ENCODE measurements at regions not wholly inside any gene's neighbourhood (a gene's known extent, or its start where the extent isn't known, plus 50 kb on each side); places are given as distances from the start of the nearest gene placed in this dataset.
A peak's percentile ranks its signal among the peaks of the same experiment; 100 is the strongest.

GRCh38 chr1:81408419-81408818, 392.3 kb upstream of the ADGRL2 start:
- no peaks in the 10 kb centered on the region for H3K9me3 ChIP-seq
- no peak overlapping the region for H3K27ac ChIP-seq
- H3K4me3 ChIP-seq: no peak overlapping the region
- no peaks in the 10 kb centered on the region for H3K36me3 ChIP-seq
- no peaks in the 10 kb centered on the region for H3K4me1 ChIP-seq
- intact Hi-C loops (cut with DNase I; ENCODE audit: low total_unique reads): no loop called here
- 88 to 94% (median 92%) methylated on average over 6 of the region's 6 CpGs for WGBS, 5 donors
- DNase-seq: no peak
- no peaks in the 10 kb centered on the region for H3K27me3 ChIP-seq (replicated peaks in 1 of 7)
- TF ChIP-seq CTCF (IDR thresholded peaks at IDR 0.05 in 8 of 11, conservative IDR thresholded peaks at IDR 0.05 in 3 of 11): no peak

DNA sequence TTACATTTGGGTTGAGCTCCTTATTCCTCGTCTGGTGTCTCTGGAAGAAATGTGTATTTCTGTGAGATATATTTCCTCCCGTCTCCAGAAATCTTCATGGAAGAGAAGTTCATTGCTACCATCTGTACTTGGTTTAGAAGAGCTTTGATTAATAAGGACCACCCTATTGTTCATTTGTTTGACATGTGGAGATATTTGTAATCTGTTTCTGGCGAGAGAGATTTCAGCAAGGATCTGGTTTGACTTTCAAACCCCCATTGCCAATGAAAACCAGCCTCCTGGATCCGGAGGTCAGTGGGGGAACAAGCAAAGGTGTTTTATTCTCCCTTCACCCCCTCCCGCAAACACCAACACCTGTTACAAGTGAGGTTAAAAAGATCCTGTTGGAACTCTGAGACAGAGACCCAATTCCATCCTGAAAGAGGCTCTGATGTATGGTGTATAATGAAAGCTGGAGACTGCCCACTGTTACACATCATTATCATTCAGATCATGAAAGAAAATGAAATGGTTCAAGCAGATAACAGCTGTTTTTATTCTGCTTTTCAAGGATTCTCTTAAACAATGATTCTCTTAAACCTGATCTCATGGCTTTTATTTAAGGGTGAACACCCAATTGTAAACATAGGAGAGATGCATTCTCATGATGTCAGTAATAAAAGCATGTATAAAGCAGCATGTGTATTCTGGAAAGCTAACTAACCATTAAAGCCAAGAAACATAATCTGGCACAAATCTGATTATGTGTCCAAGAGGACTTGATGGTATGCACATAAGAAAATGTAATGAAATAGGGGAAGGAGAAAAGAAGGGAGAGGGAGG, 393.5 kb upstream of the ADGRL2 start:
- 81 to 88% (median 86%) methylated on average over 5 of the region's 5 CpGs for WGBS, 5 donors
- no peaks in the 10 kb centered on the region for H3K27me3 ChIP-seq (replicated peaks in 1 of 7)
- TF ChIP-seq CTCF (IDR thresholded peaks at IDR 0.05 in 8 of 11, conservative IDR thresholded peaks at IDR 0.05 in 3 of 11) (no peak), POLR2A (IDR thresholded peaks at IDR 0.05) (no peak), POLR2AphosphoS5 (IDR thresholded peaks at IDR 0.05) (no peak)
- H3K27ac ChIP-seq: peak overlapping the region in 4 of 8 donors; percentile 3 to 55 (median 24)
- H3K4me1 ChIP-seq: no peaks in the 10 kb centered on the region
- H3K36me3 ChIP-seq: no peaks in the 10 kb centered on the region
- no peak overlapping the region for H3K4me3 ChIP-seq
- no peaks in the 10 kb centered on the region for H3K9me3 ChIP-seq
- no peak for DNase-seq
- intact Hi-C loops (cut with DNase I; ENCODE audit: low total_unique reads): no loop called here

- Histone ChIP-seq H3K9me3 (no peaks in the 10 kb centered on the region), H3K36me3 (no peaks in the 10 kb centered on the region), H3K27ac (peak overlapping the region in 4 of 8 donors; percentile 3 to 55 (median 24)), H3K4me1 (no peaks in the 10 kb centered on the region), H3K4me3 (no peak overlapping the region), H3K27me3 (replicated peaks in 1 of 7) (no peaks in the 10 kb centered on the region)
- 65 to 73% (median 67%) methylated on average over 8 of the region's 8 CpGs for WGBS, 5 donors
- intact Hi-C loops (cut with DNase I; ENCODE audit: low total_unique reads): no loop called here
- DNase-seq: no peak
- TF ChIP-seq CTCF (IDR thresholded peaks at IDR 0.05 in 8 of 11, conservative IDR thresholded peaks at IDR 0.05 in 3 of 11) (no peak), POLR2A (IDR thresholded peaks at IDR 0.05) (no peak), POLR2AphosphoS5 (IDR thresholded peaks at IDR 0.05) (no peak)
Observed at GRCh38 chr1:81406292-81406999, 394.3 kb upstream of the ADGRL2 start.

DNA sequence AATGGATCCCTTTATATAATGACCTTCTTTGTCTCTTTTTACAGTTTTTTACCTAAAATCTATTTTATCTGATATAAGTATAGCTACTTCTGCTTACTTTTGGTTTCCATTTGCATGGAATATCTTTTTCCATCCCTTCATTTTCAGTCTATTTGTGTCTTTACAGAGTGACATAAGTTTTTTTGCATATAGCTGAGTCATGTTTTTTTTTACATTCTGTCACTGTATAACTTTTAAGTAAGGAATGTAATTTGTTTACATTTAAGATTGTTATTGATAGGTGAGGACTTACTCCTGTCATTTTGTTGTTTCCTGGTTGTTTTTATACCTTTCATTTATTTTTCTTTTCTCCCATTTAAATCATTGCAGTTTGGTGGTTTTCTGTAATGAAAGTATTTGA, 402.7 kb upstream of the ADGRL2 start:
- DNase-seq: no peak
- peaks cover 0 to 37% (median 24%) of the 10 kb centered on the region in 8 donors for H3K9me3 ChIP-seq
- TF ChIP-seq POLR2A (IDR thresholded peaks at IDR 0.05): no peak
- TF ChIP-seq CTCF (IDR thresholded peaks at IDR 0.05 in 8 of 11, conservative IDR thresholded peaks at IDR 0.05 in 3 of 11): no peak
- no peak for TF ChIP-seq POLR2AphosphoS5 (IDR thresholded peaks at IDR 0.05)

More for the DNA sequence above, 402.7 kb upstream of the ADGRL2 start:
- intact Hi-C loops (cut with DNase I; ENCODE audit: low total_unique reads): no loop called here
- H3K36me3 ChIP-seq: no peaks in the 10 kb centered on the region
- no peaks in the 10 kb centered on the region for H3K4me1 ChIP-seq
- H3K27me3 ChIP-seq (replicated peaks in 1 of 7): no peaks in the 10 kb centered on the region
- no peak overlapping the region for H3K4me3 ChIP-seq
- H3K27ac ChIP-seq: no peak overlapping the region
